SU-DHL-6 (cell line): ENCODE measurements at regions not wholly inside any gene's neighbourhood (a gene's known extent, or its start where the extent isn't known, plus 50 kb on each side); places are given as distances from the start of the nearest gene placed in this dataset.
"Not testable (repeated sequence)": the region's sequence is repeated elsewhere in the genome, so short reads cannot be mapped to it uniquely, and the experiment has no call there.

ENCODE experiments used
- H2AFZ ChIP-seq: fragments of 200-600 bp; sonication (generic); 2 replicates; pipeline ENCODE4 v1.6.1; 2014; ENCODE audit warnings: low read depth, mild to moderate bottlenecking, moderate library complexity, mixed read lengths, antibody characterized with exemption, low read length; ENCODE audit not compliant: severe bottlenecking
- H3F3A ChIP-seq: fragments of 200-600 bp; shearing (Covaris generic); 2 replicates; pipeline ENCODE4 v1.6.0; 2016; ENCODE audit warnings: antibody characterized with exemption, mild to moderate bottlenecking; ENCODE audit not compliant: insufficient read depth
- H3K27ac ChIP-seq: fragments of 200-600 bp; sonication (generic); 2 replicates; pipeline ENCODE4 v1.5.1; 2016; ENCODE audit warnings: low read depth, mild to moderate bottlenecking, low read length, moderate library complexity, mixed read lengths
- H3K27me3 ChIP-seq: fragments of 200-600 bp; sonication (generic), shearing (Covaris generic); 2 replicates; pipeline ENCODE4 v1.6.0; 2014; ENCODE audit warnings: mild to moderate bottlenecking, low read length
- H3K36me3 ChIP-seq: fragments of 200-600 bp; sonication (generic); 2 replicates; pipeline ENCODE4 v1.6.1; 2014; ENCODE audit warnings: mild to moderate bottlenecking, low read length, mixed read lengths
- H3K4me2 ChIP-seq: fragments of 300-600, 200-600 bp; shearing (Covaris generic), sonication (generic); 2 replicates; pipeline ENCODE4 v1.6.0; 2014; ENCODE audit warnings: low read length, low read depth, mild to moderate bottlenecking; ENCODE audit not compliant: poor library complexity, severe bottlenecking
- H3K4me3 ChIP-seq: fragments of 200-600 bp; sonication (generic); 2 replicates; pipeline ENCODE4 v1.5.1; 2014; ENCODE audit warnings: antibody characterized with exemption, low read length, mild to moderate bottlenecking, mixed read lengths; ENCODE audit not compliant: insufficient read depth, poor library complexity, severe bottlenecking
- H3K79me2 ChIP-seq: fragments of 200-600 bp; sonication (generic); 2 replicates; pipeline ENCODE4 v1.6.1; 2014; ENCODE audit warnings: mild to moderate bottlenecking, low read length, moderate library complexity; ENCODE audit not compliant: insufficient read depth
- H3K9ac ChIP-seq: fragments of 200-600 bp; sonication (generic); 2 replicates; pipeline ENCODE4 v1.7.0; 2014; ENCODE audit warnings: mild to moderate bottlenecking, low read length
- H3K9me2 ChIP-seq: fragments of 200-600 bp; sonication (generic); replicated peaks from 2 replicates; pipeline ENCODE4 v1.6.1; 2014; ENCODE audit warnings: low read length; ENCODE audit not compliant: insufficient read depth
- H3K9me3 ChIP-seq: fragments of 200-600 bp; sonication (generic); 2 replicates; pipeline ENCODE4 v1.6.1; 2014; ENCODE audit warnings: low read length, mixed read lengths; ENCODE audit not compliant: insufficient read depth
- H4K20me1 ChIP-seq: fragments of 200-600 bp; sonication (generic); 2 replicates; pipeline ENCODE4 v1.6.1; 2014; ENCODE audit warnings: low read depth, mild to moderate bottlenecking, antibody characterized with exemption, low read length, moderate library complexity, mixed read lengths
- EZH2phosphoT487 ChIP-seq: fragments of 200-600 bp; sonication (generic), shearing (Covaris generic); conservative IDR thresholded peaks from 2 replicates; pipeline ENCODE4 v1.6.1; 2018; ENCODE audit warnings: mild to moderate bottlenecking, antibody characterized with exemption, low read length, moderate library complexity, mixed read lengths
- TF ChIP-seq, protein P1 (sequence below): fragments of 200-600 bp; sonication (generic); IDR thresholded peaks from one replicate; pipeline ENCODE4 v1.5.1; 2017; ENCODE audit warnings: antibody characterized with exemption, mild to moderate bottlenecking, low read length, moderate library complexity; ENCODE audit not compliant: insufficient read depth, poor library complexity, severe bottlenecking

DNA sequence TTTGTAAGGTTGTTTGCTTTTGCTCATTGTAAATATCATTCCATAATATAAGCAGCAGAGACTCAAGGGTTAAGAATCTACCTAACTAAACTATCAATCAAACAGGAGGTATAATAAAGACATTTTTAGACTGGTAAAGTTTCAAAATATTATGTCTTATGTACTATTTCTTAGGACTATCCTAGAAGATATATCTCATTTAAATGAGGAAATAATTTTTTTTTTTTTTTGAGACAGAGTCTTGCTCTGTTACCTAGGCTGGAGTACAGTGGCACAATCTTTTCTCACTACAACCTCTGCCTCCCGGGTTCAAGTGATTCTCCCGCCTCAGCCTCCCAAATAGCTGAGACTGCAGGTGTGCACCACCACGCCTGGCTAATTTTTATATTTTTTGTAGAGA is 80.9 kb upstream of the PARD3 start:
- Histone ChIP-seq H3F3A (no peaks in the 10 kb centered on the region), H2AFZ (no peak overlapping the region), H3K79me2 (no peaks in the 10 kb centered on the region)

DNA sequence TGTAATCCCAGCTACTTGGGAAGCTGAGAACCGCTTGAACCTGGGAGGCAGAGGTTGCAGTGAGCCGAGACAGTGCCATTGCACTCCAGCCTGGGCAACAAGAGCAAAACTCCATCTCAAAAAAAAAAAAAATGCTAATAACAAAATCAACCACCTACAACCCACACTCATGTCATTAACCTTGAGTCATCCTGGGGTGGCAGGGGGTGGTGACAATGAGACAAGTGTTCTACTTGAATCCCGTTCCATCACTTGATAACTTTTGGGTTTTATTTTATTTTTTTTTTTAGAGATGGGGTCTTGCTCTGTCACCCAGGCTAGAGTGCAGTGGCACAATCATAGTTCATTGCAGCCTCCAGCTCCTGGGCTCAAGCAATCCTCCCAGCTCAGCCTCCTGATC is 80.0 kb upstream of the PARD3 start:
- H3K27me3 ChIP-seq, H3K27ac ChIP-seq, H3K9ac ChIP-seq, H4K20me1 ChIP-seq, H3K4me3 ChIP-seq, H3K9me2 ChIP-seq, H3K9me3 ChIP-seq, H3K4me2 ChIP-seq, H3K79me2 ChIP-seq, H2AFZ ChIP-seq, H3K36me3 ChIP-seq, H3F3A ChIP-seq: not testable (repeated sequence)

More for the DNA sequence above, 80.9 kb upstream of the PARD3 start:
- Histone ChIP-seq H3K36me3 (no peaks in the 10 kb centered on the region), H3K9me2 (no peaks in the 10 kb centered on the region), H3K9ac (no peak overlapping the region), H3K4me3 (no peak overlapping the region), H3K27me3 (no peaks in the 10 kb centered on the region), H4K20me1 (no peaks in the 10 kb centered on the region), H3K4me2 (no peak overlapping the region), H3K27ac (no peak overlapping the region), H3K9me3 (no peaks in the 10 kb centered on the region)
- TF ChIP-seq, protein P1, sequence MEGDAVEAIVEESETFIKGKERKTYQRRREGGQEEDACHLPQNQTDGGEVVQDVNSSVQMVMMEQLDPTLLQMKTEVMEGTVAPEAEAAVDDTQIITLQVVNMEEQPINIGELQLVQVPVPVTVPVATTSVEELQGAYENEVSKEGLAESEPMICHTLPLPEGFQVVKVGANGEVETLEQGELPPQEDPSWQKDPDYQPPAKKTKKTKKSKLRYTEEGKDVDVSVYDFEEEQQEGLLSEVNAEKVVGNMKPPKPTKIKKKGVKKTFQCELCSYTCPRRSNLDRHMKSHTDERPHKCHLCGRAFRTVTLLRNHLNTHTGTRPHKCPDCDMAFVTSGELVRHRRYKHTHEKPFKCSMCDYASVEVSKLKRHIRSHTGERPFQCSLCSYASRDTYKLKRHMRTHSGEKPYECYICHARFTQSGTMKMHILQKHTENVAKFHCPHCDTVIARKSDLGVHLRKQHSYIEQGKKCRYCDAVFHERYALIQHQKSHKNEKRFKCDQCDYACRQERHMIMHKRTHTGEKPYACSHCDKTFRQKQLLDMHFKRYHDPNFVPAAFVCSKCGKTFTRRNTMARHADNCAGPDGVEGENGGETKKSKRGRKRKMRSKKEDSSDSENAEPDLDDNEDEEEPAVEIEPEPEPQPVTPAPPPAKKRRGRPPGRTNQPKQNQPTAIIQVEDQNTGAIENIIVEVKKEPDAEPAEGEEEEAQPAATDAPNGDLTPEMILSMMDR, result no peak
- TF ChIP-seq EZH2phosphoT487, result no peak

DNA sequence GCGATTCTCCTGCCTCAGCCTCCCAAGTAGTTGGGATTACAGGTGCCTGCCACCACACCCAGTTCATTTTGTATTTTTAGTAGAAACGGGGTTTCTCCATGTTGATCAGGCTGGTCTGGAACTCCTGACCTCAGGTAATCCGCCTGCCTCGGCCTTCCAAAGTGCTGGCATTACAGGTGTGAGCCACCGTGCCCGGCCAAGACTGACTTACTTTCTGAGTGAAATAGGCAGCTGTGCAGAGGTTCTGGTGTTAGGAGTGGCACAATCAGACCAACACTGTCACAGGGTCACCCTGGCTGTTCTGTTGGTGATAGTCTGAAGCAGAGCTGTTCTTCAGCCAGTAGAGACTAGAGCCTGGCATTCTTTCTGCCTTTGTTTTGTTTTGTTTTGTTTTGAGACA is 77.4 kb upstream of the PARD3 start:
- H3K9ac ChIP-seq, H3K9me2 ChIP-seq, H3K27ac ChIP-seq, H3K4me3 ChIP-seq, H3K27me3 ChIP-seq, H3K9me3 ChIP-seq, H2AFZ ChIP-seq, H3F3A ChIP-seq, H3K4me2 ChIP-seq, H3K79me2 ChIP-seq, H3K36me3 ChIP-seq, H4K20me1 ChIP-seq: not testable (repeated sequence)

DNA sequence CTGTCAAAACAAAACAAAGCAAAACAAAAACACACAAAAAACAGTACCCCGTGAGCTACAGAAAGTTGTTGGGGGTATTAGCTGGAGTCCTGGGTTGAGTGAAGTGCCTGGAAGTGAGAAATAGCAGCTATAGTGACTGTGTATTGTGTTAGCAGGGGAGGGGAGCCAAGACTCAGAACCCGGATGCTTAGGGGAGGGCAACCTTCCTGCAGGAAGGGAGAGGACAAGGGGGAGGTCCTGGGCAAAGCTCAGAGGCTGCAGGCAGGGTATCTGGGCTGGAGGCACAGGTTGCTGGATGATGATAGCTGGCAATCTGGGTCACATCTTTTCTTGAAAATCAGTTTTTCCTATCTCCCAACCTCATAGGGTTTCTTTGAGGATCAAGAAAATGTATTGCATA is 75.8 kb upstream of the PARD3 start:
- no peak overlapping the region for H3K4me2 ChIP-seq

More for the DNA sequence above, 75.8 kb upstream of the PARD3 start:
- Histone ChIP-seq H3K9me3 (no peaks in the 10 kb centered on the region), H3K27me3 (no peaks in the 10 kb centered on the region), H3K4me3 (no peak overlapping the region), H3K79me2 (no peaks in the 10 kb centered on the region), H3K27ac (no peak overlapping the region), H3F3A (no peaks in the 10 kb centered on the region), H3K36me3 (no peaks in the 10 kb centered on the region), H3K9me2 (no peaks in the 10 kb centered on the region), H3K9ac (no peak overlapping the region), H2AFZ (no peak overlapping the region), H4K20me1 (no peaks in the 10 kb centered on the region)
- TF ChIP-seq EZH2phosphoT487, result no peak
- TF ChIP-seq, protein P1, result no peak
